ENCODE measurements at regions not wholly inside any gene's neighbourhood (a gene's known extent, or its start where the extent isn't known, plus 50 kb on each side); places are given as distances from the start of the nearest gene placed in this dataset.

DNA sequence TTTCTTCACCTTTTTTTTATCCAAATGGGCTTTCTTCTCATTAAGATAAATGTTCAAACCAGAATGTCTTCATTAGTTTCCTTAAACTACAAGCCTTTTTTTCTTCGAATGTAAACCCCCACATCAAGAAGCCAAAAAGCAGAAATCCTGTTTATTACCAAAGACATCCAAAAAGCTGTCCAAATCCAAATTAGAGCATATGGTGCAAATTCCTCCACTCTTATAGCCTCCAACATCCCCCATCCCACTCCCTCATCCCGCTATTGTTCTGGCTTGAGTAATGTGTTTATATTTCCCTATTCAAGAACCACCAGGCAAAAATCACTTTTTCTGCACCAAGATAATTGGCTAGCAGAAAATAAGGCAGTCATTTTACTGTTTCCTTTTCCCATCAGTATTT is 315.1 kb upstream of the ADGRL3 start:
- Histone ChIP-seq H3K27ac (no peak overlapping the region), H3K9me3 (no peaks in the 10 kb centered on the region), H3K27me3 (no peaks in the 10 kb centered on the region), H3K4me3 (no peak overlapping the region), H3K36me3 (no peaks in the 10 kb centered on the region), H3K4me1 (no peaks in the 10 kb centered on the region)
- WGBS, 2 donors, result 72 to 75% methylated on average over 2 of the region's 2 CpGs
- intact Hi-C loops (cut with DNase I), result no loop called here
- DNase-seq, result no peak
- TF ChIP-seq, protein P1, sequence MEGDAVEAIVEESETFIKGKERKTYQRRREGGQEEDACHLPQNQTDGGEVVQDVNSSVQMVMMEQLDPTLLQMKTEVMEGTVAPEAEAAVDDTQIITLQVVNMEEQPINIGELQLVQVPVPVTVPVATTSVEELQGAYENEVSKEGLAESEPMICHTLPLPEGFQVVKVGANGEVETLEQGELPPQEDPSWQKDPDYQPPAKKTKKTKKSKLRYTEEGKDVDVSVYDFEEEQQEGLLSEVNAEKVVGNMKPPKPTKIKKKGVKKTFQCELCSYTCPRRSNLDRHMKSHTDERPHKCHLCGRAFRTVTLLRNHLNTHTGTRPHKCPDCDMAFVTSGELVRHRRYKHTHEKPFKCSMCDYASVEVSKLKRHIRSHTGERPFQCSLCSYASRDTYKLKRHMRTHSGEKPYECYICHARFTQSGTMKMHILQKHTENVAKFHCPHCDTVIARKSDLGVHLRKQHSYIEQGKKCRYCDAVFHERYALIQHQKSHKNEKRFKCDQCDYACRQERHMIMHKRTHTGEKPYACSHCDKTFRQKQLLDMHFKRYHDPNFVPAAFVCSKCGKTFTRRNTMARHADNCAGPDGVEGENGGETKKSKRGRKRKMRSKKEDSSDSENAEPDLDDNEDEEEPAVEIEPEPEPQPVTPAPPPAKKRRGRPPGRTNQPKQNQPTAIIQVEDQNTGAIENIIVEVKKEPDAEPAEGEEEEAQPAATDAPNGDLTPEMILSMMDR (IDR thresholded peaks at IDR 0.05), result no peak
- no peak for TF ChIP-seq POLR2A (IDR thresholded peaks at IDR 0.05)
- TF ChIP-seq POLR2AphosphoS5 (IDR thresholded peaks at IDR 0.05), result no peak
- TF ChIP-seq EP300 (IDR thresholded peaks at IDR 0.05), result no peak

GRCh38 chr4:60890743-60891142 is 309.4 kb upstream of the ADGRL3 start:
- Histone ChIP-seq H3K27me3 (no peaks in the 10 kb centered on the region), H3K9me3 (no peaks in the 10 kb centered on the region), H3K27ac (no peak overlapping the region), H3K36me3 (no peaks in the 10 kb centered on the region), H3K4me1 (no peaks in the 10 kb centered on the region), H3K4me3 (no peak overlapping the region)
- intact Hi-C loops (cut with DNase I), result no loop called here
- DNase-seq, result no peak
- TF ChIP-seq, protein P1 (IDR thresholded peaks at IDR 0.05), result no peak
- no peak for TF ChIP-seq EP300 (IDR thresholded peaks at IDR 0.05)
- no peak for TF ChIP-seq POLR2A (IDR thresholded peaks at IDR 0.05)
- TF ChIP-seq POLR2AphosphoS5 (IDR thresholded peaks at IDR 0.05), result no peak
- WGBS, 2 donors, result 76 to 86% methylated on average over 2 of the region's 2 CpGs

GRCh38 chr4:60891947-60892346 is 308.2 kb upstream of the ADGRL3 start:
- no peak for DNase-seq
- no peak overlapping the region for H3K4me3 ChIP-seq
- no peaks in the 10 kb centered on the region for H3K4me1 ChIP-seq
- H3K27ac ChIP-seq, result no peak overlapping the region
- no peaks in the 10 kb centered on the region for H3K9me3 ChIP-seq
- H3K27me3 ChIP-seq, result no peaks in the 10 kb centered on the region
- intact Hi-C loops (cut with DNase I), result no loop called here
- H3K36me3 ChIP-seq, result no peaks in the 10 kb centered on the region
- TF ChIP-seq POLR2A (IDR thresholded peaks at IDR 0.05) (no peak), EP300 (IDR thresholded peaks at IDR 0.05) (no peak), POLR2AphosphoS5 (IDR thresholded peaks at IDR 0.05) (no peak)
- TF ChIP-seq, protein P1 (IDR thresholded peaks at IDR 0.05), result no peak

DNA sequence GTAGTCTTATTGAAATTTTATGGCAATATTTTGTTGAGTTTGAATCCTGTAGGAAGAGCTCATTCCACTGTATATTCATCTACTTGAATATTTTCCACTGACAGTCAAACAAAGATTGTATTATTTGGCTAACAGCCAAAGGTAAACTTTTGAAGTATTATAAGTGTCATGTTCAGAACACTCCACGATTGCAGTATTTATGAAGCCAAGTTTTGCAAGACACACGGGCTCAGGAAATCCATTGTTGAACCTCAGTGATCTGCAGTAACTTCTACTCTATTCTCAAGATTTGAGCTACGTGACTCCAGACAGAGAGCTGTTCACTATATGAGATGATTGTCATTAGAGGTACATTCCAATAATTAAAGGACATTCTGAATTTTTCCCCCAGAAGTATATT is 302.7 kb upstream of the ADGRL3 start:
- no peak for TF ChIP-seq EP300 (IDR thresholded peaks at IDR 0.05)
- TF ChIP-seq POLR2AphosphoS5 (IDR thresholded peaks at IDR 0.05), result no peak
- TF ChIP-seq, protein P1 (IDR thresholded peaks at IDR 0.05), result no peak
- TF ChIP-seq POLR2A (IDR thresholded peaks at IDR 0.05), result no peak
- Histone ChIP-seq H3K36me3 (no peaks in the 10 kb centered on the region), H3K4me3 (no peak overlapping the region), H3K4me1 (no peaks in the 10 kb centered on the region), H3K9me3 (no peaks in the 10 kb centered on the region), H3K27me3 (no peaks in the 10 kb centered on the region), H3K27ac (no peak overlapping the region)
- WGBS, 2 donors, result 23 to 47% methylated on average over 3 of the region's 3 CpGs
- intact Hi-C loops (cut with DNase I), result no loop called here
- DNase-seq, result no peak

DNA sequence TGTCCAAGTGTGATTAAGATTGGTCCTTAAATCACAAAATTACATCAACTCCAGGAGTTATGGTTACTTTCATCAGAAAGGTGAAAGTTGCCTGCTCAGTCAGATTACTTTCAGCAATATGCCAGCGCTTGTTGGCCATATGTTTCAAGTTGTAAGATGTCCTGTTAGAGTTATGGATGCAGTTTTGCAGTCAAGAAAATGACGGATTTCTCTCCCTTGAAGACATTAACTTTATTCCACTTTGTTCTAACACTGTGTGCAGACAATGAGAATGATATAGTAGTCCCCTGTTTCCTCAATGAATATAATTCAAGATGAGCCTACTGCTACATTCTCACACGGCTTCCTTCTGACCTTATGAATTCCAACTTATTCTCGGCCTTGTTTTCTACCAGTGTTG is 295.0 kb upstream of the ADGRL3 start:
- Histone ChIP-seq H3K36me3 (no peaks in the 10 kb centered on the region), H3K9me3 (no peaks in the 10 kb centered on the region)
- WGBS, 2 donors, result 91% methylated on average over 4 of the region's 4 CpGs

More for the DNA sequence above, 295.0 kb upstream of the ADGRL3 start:
- intact Hi-C loops (cut with DNase I), result no loop called here
- DNase-seq, result no peak
- Histone ChIP-seq H3K4me3 (no peak overlapping the region), H3K4me1 (no peaks in the 10 kb centered on the region), H3K27ac (no peak overlapping the region), H3K27me3 (no peaks in the 10 kb centered on the region)
- TF ChIP-seq POLR2A (IDR thresholded peaks at IDR 0.05) (no peak), EP300 (IDR thresholded peaks at IDR 0.05) (no peak), POLR2AphosphoS5 (IDR thresholded peaks at IDR 0.05) (no peak)
- TF ChIP-seq, protein P1 (IDR thresholded peaks at IDR 0.05), result no peak

Measured in sigmoid colon (tissue), 6 donors.